Fibroblast of lung (primary cell): ENCODE measurements at regions not wholly inside any gene's neighbourhood (a gene's known extent, or its start where the extent isn't known, plus 50 kb on each side); places are given as distances from the start of the nearest gene placed in this dataset.

Source experiments
- CTCF ChIP-seq, 2 donors: IDR thresholded peaks in 1 of 2; conservative IDR thresholded peaks in 1 of 2; 1 replicate in 1 of 2; 2 replicates in 1 of 2; pipeline ENCODE4 v1.5.1; 2011 to 2012; ENCODE audit warnings: low read length in 2 of 2, control low read depth in 1 of 2, inconsistent platforms in 1 of 2, low read depth in 1 of 2, mild to moderate bottlenecking in 1 of 2
- EZH2 ChIP-seq: IDR thresholded peaks from 2 replicates; pipeline ENCODE4 v1.5.1; 2012; ENCODE audit warnings: low read length, control low read depth, mild to moderate bottlenecking; ENCODE audit errors: missing control alignments

GRCh38 chr1:209038735-209039134 is 544.8 kb upstream of the CAMK1G start:
- TF ChIP-seq EZH2 = no peak
- no peak for TF ChIP-seq CTCF (conservative IDR thresholded peaks at IDR 0.05 in 1 of 2, IDR thresholded peaks at IDR 0.05 in 1 of 2; ENCODE audit: low read depth in 1 of 2, low read length in 2 of 2)
